ENCODE measurements at regions not wholly inside any gene's neighbourhood (a gene's known extent, or its start where the extent isn't known, plus 50 kb on each side); places are given as distances from the start of the nearest gene placed in this dataset.

DNA sequence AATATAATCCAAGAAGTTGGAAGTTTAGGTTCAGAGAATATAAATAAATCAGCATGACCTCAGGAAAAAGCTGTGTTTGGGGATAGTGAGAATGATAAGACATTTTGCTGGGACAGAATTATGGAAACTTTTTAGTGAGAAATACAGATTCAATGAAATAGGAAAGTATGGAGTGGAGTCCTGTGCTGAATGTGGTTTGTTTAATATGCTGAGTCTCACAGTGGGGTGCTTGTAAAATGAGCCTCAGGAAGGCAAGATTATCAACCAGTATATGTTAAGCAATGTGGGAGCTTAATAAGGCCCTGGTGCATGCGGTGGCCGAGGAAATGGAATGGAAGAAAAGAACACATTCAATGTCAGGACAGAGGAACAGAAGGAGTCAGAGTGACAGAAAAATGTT, 1554.7 kb upstream of the TENM3 start:
- 80% methylated on average over 1 of the region's 2 CpGs; no CpG with 5 or more reads in 1 of the 2 experiments for WGBS, 2 experiments (ENCODE audit: extremely low coverage in 2 of 2, insufficient read length in 1 of 2)
- Histone ChIP-seq H2BK5ac (ENCODE audit: low read depth, low read length, poor library complexity, severe bottlenecking) (no peak overlapping the region), H2AFZ (replicated peaks; ENCODE audit: low read length, poor library complexity) (no peak overlapping the region), H4K91ac (ENCODE audit: insufficient read depth, low read depth, low read length) (no peak overlapping the region), H4K5ac (ENCODE audit: low read depth, low read length) (no peak overlapping the region), H2BK120ac (ENCODE audit: low read depth, low read length) (no peak overlapping the region), H3K27me3 (ENCODE audit: control insufficient read depth, insufficient read depth, low read length) (no peaks in the 10 kb centered on the region), H3K9me1 (ENCODE audit: insufficient read depth, low read length) (no peaks in the 10 kb centered on the region), H3K9ac (ENCODE audit: low read depth, low read length) (no peak overlapping the region), H3K9me3 (ENCODE audit: control insufficient read depth, insufficient read depth, low read length) (no peaks in the 10 kb centered on the region), H3K36me3 (ENCODE audit: control insufficient read depth, insufficient read depth, low read length) (no peaks in the 10 kb centered on the region), H3K4me3 (ENCODE audit: insufficient read depth, low read depth, low read length) (no peak overlapping the region), H3K79me1 (ENCODE audit: low read depth in 1 of 2, low read length in 2 of 2) (no peaks in the 10 kb centered on the region), H3K23ac (ENCODE audit: low read depth, low read length) (no peak overlapping the region), H3K4me2 (ENCODE audit: low read depth, low read length) (no peak overlapping the region), H2AK9ac (replicated peaks; ENCODE audit: low read depth, low read length, poor library complexity) (no peak overlapping the region), H3K4ac (ENCODE audit: low read depth, low read length) (no peak overlapping the region), H4K8ac (ENCODE audit: low read depth in 2 of 2, low read length in 2 of 2) (no peak overlapping the region), H3K14ac (replicated peaks; ENCODE audit: low read depth, low read length) (no peak overlapping the region), H4K20me1 (ENCODE audit: insufficient read depth, low read length) (no peaks in the 10 kb centered on the region), H3K56ac (ENCODE audit: extremely low read depth, insufficient read depth, low read length) (no peak overlapping the region), H2BK20ac (ENCODE audit: low read depth, low read length) (no peak overlapping the region), H3K18ac (ENCODE audit: low read depth, low read length) (no peak overlapping the region), H3K4me1 (ENCODE audit: control insufficient read depth, insufficient read depth, low read length) (no peaks in the 10 kb centered on the region), H2BK15ac (ENCODE audit: low read depth, low read length) (no peak overlapping the region), H2AK5ac (ENCODE audit: low read depth, low read length) (no peak overlapping the region), H3K27ac (ENCODE audit: insufficient read depth, low read length) (no peak overlapping the region)
- dilution Hi-C loops (cut with HindIII; ENCODE audit: low sequenced_read_pairs, unreplicated experiment) = no loop called here
- ChIA-PET CTCF (no interaction called here), POLR2A (ENCODE audit: unreplicated experiment) (no interaction called here)
- DNase-seq = no peak
- no TSS peak for BruUV-seq (replicated peaks)
- intact Hi-C loops (cut with micrococcal nuclease) = loop anchor here (5.0 kb wide), 1 partner anchor 249 kb away; no protein-coding TSS in a partner anchor
- no peak for TF ChIP-seq MAFK (IDR thresholded peaks at IDR 0.05; ENCODE audit: low read depth, low read length)
- no peak for TF ChIP-seq FOS (IDR thresholded peaks at IDR 0.05; ENCODE audit: low read depth, low read length)
- TF ChIP-seq BHLHE40 (IDR thresholded peaks at IDR 0.05; ENCODE audit: low read depth, low read length) = no peak
- no peak for TF ChIP-seq CHD1 (IDR thresholded peaks at IDR 0.05; ENCODE audit: low read depth, low read length)
- no peak for TF ChIP-seq MXI1 (IDR thresholded peaks at IDR 0.05; ENCODE audit: borderline replicate concordance, low read depth, low read length)
- no peak for TF ChIP-seq RAD21 (IDR thresholded peaks at IDR 0.05; ENCODE audit: low read length)
- TF ChIP-seq RFX5 (IDR thresholded peaks at IDR 0.05; ENCODE audit: low read depth, low read length) = no peak
- TF ChIP-seq SMC3 (IDR thresholded peaks at IDR 0.05; ENCODE audit: low read depth, low read length) = no peak
- TF ChIP-seq POLR2A (IDR thresholded peaks at IDR 0.05; ENCODE audit: low read depth, low read length) = no peak
- TF ChIP-seq MAZ (IDR thresholded peaks at IDR 0.05; ENCODE audit: borderline replicate concordance, low read depth, low read length) = no peak
- TF ChIP-seq NFE2L2 (IDR thresholded peaks at IDR 0.05; ENCODE audit: low read depth, low read length) = no peak
- TF ChIP-seq RCOR1 (IDR thresholded peaks at IDR 0.05; ENCODE audit: insufficient replicate concordance, low read length) = no peak
- no peak for TF ChIP-seq CTCF (conservative IDR thresholded peaks at IDR 0.05; ENCODE audit: low read depth, low read length)
- TF ChIP-seq ELK1 (IDR thresholded peaks at IDR 0.05; ENCODE audit: borderline replicate concordance, low read depth, low read length) = no peak
- TF ChIP-seq USF2 (IDR thresholded peaks at IDR 0.05; ENCODE audit: low read depth, low read length) = no peak
- TF ChIP-seq CEBPB (IDR thresholded peaks at IDR 0.05; ENCODE audit: low read depth, low read length) = no peak
- ATAC-seq (ENCODE audit: low read depth) = no peak
- in situ Hi-C loops (cut with MboI; ENCODE audit: low sequenced_read_pairs) = loop anchor here (25.0 kb wide), 1 partner anchor 849 kb away; no protein-coding TSS in a partner anchor

Data from IMR-90 (cell line).